ENCODE measurements at regions not wholly inside any gene's neighbourhood (a gene's known extent, or its start where the extent isn't known, plus 50 kb on each side); places are given as distances from the start of the nearest gene placed in this dataset.

- TF ChIP-seq REST (IDR thresholded peaks at IDR 0.05; ENCODE audit: low read depth) = no peak
- TF ChIP-seq EGR1 (IDR thresholded peaks at IDR 0.05) = no peak
- TF ChIP-seq RAD21 (IDR thresholded peaks at IDR 0.05; ENCODE audit: low read depth) = peak; percentile 35
These were observed 440.4 kb downstream of the COL12A1 start for GRCh38 chr6:74765486-74765885.

GRCh38 chr6:74764486-74764885 is 441.4 kb downstream of the COL12A1 start:
- TF ChIP-seq TAF1 (IDR thresholded peaks at IDR 0.05; ENCODE audit: low read depth) = no peak
- TF ChIP-seq YY1 (IDR thresholded peaks at IDR 0.05; ENCODE audit: low read depth) = no peak
- TF ChIP-seq EP300 (IDR thresholded peaks at IDR 0.05; ENCODE audit: borderline replicate concordance) = no peak
- no peak for TF ChIP-seq FOXM1 (IDR thresholded peaks at IDR 0.05; ENCODE audit: borderline replicate concordance, low read depth)
- no peak for TF ChIP-seq RAD21 (IDR thresholded peaks at IDR 0.05; ENCODE audit: low read depth)

- TF ChIP-seq ZBTB7A (IDR thresholded peaks at IDR 0.05; ENCODE audit: low read depth) = no peak
- TF ChIP-seq USF1 (IDR thresholded peaks at IDR 0.05) = no peak
- no peak for TF ChIP-seq CREB1 (IDR thresholded peaks at IDR 0.05; ENCODE audit: low read depth)
- no peak for TF ChIP-seq TCF12 (IDR thresholded peaks at IDR 0.05; ENCODE audit: low read depth)
- no peak for TF ChIP-seq EP300 (IDR thresholded peaks at IDR 0.05; ENCODE audit: borderline replicate concordance)
- TF ChIP-seq EGR1 (IDR thresholded peaks at IDR 0.05) = no peak
- TF ChIP-seq FOXM1 (IDR thresholded peaks at IDR 0.05; ENCODE audit: borderline replicate concordance, low read depth) = no peak
- TF ChIP-seq REST (IDR thresholded peaks at IDR 0.05; ENCODE audit: low read depth) = no peak
- no peak for TF ChIP-seq YY1 (IDR thresholded peaks at IDR 0.05; ENCODE audit: low read depth)
These were observed 443.0 kb downstream of the COL12A1 start for GRCh38 chr6:74762841-74763240.

- TF ChIP-seq TEAD4 (IDR thresholded peaks at IDR 0.05) (no peak), CREB1 (IDR thresholded peaks at IDR 0.05; ENCODE audit: low read depth) (no peak), MAX (IDR thresholded peaks at IDR 0.05) (no peak), ZBTB7A (IDR thresholded peaks at IDR 0.05; ENCODE audit: low read depth) (no peak), USF1 (IDR thresholded peaks at IDR 0.05) (no peak), YY1 (IDR thresholded peaks at IDR 0.05; ENCODE audit: low read depth) (no peak), RAD21 (IDR thresholded peaks at IDR 0.05; ENCODE audit: low read depth) (no peak), EP300 (IDR thresholded peaks at IDR 0.05; ENCODE audit: borderline replicate concordance) (no peak), FOXM1 (IDR thresholded peaks at IDR 0.05; ENCODE audit: borderline replicate concordance, low read depth) (no peak), REST (IDR thresholded peaks at IDR 0.05; ENCODE audit: low read depth) (no peak), CEBPB (IDR thresholded peaks at IDR 0.05) (no peak), EGR1 (IDR thresholded peaks at IDR 0.05) (no peak), NFIC (IDR thresholded peaks at IDR 0.05) (no peak), TAF1 (IDR thresholded peaks at IDR 0.05; ENCODE audit: low read depth) (no peak), TCF12 (IDR thresholded peaks at IDR 0.05; ENCODE audit: low read depth) (no peak)
These were observed 448.0 kb downstream of the COL12A1 start for GRCh38 chr6:74757813-74758212.

GRCh38 chr6:74756923-74757322 is 448.9 kb downstream of the COL12A1 start:
- TF ChIP-seq YY1 (IDR thresholded peaks at IDR 0.05; ENCODE audit: low read depth) (no peak), REST (IDR thresholded peaks at IDR 0.05; ENCODE audit: low read depth) (no peak), TCF12 (IDR thresholded peaks at IDR 0.05; ENCODE audit: low read depth) (no peak), MAX (IDR thresholded peaks at IDR 0.05) (no peak), TAF1 (IDR thresholded peaks at IDR 0.05; ENCODE audit: low read depth) (no peak), USF1 (IDR thresholded peaks at IDR 0.05) (no peak), NFIC (IDR thresholded peaks at IDR 0.05) (no peak), ZBTB7A (IDR thresholded peaks at IDR 0.05; ENCODE audit: low read depth) (no peak), RAD21 (IDR thresholded peaks at IDR 0.05; ENCODE audit: low read depth) (no peak), CREB1 (IDR thresholded peaks at IDR 0.05; ENCODE audit: low read depth) (no peak), EGR1 (IDR thresholded peaks at IDR 0.05) (no peak), EP300 (IDR thresholded peaks at IDR 0.05; ENCODE audit: borderline replicate concordance) (no peak), TEAD4 (IDR thresholded peaks at IDR 0.05) (no peak), FOXM1 (IDR thresholded peaks at IDR 0.05; ENCODE audit: borderline replicate concordance, low read depth) (no peak), CEBPB (IDR thresholded peaks at IDR 0.05) (no peak)

All from Ishikawa (cell line).